GM12878 (cell line): ENCODE measurements at regions not wholly inside any gene's neighbourhood (a gene's known extent, or its start where the extent isn't known, plus 50 kb on each side); places are given as distances from the start of the nearest gene placed in this dataset.

ENCODE experiments used
- ATAC-seq: fragments of 200-7000 bp; cut with Tn5 transposase; 3 replicates; pipeline ENCODE4 v1.9.1; 2020; ENCODE audit warnings: mild to moderate bottlenecking, moderate library complexity
- BruUV-seq: library from RNA; stranded (reverse); fragments of 400-500 nt; replicated peaks from 2 replicates; lab custom pipeline; 2021; lab: Mats Ljungman, UMichigan
- CTCF ChIA-PET: fragments of 300-600 bp; sonication (Branson Sonifier 250); formaldehyde crosslinking; extraction: SDS; loops from one replicate; lab custom pipeline; 2021; ENCODE audit warnings: inconsistent platforms; lab: Yijun Ruan, JAX
- POLR2A ChIA-PET: fragments of 350-600 bp; formaldehyde crosslinking; extraction: SDS; loops from one replicate; lab custom pipeline; 2021; ENCODE audit warnings: inconsistent platforms; lab: Charles Lee
- RAD21 ChIA-PET: fragments of 300-600 bp; sonication (Branson Sonifier 250); formaldehyde crosslinking; loops from one replicate; lab custom pipeline; 2023; ENCODE audit warnings: antibody characterized with exemption; ENCODE audit not compliant: unreplicated experiment; lab: Charles Lee
- SMC1A ChIA-PET: fragments of 300-600 bp; sonication (Branson Sonifier 250); formaldehyde crosslinking; loops from one replicate; lab custom pipeline; 2023; ENCODE audit not compliant: unreplicated experiment, uncharacterized antibody; lab: Charles Lee
- DNase-seq: peaks from one replicate; pipeline ENCODE4 v3.0.0-alpha.2; 2011; ENCODE audit warnings: low read depth, low spot score
- FAIRE-seq: peaks from 3 replicates; lab custom pipeline; 2011; peaks lifted over from hg19 to GRCh38; lab: Jason Lieb, UNC
- H2AFZ ChIP-seq: 2 replicates; pipeline ENCODE4 v1.6.0; 2011; ENCODE audit warnings: low read depth, low read length, control low read depth; ENCODE audit not compliant: control insufficient read depth
- H3K27ac ChIP-seq: 2 replicates; pipeline ENCODE4 v1.5.1; 2011; ENCODE audit warnings: control low read depth; ENCODE audit not compliant: control insufficient read depth, insufficient read depth
- H3K27me3 ChIP-seq, 2 experiments: replicated peaks in 1 of 2; 2 replicates each; pipeline versions ENCODE4 v1.6.0 to v1.6.1; 2011; ENCODE audit warnings: low read length in 1 of 2; ENCODE audit not compliant: control insufficient read depth in 2 of 2, insufficient read depth in 2 of 2
- H3K36me3 ChIP-seq, 2 experiments: 2 replicates each; pipeline ENCODE4 v1.5.1; 2011; ENCODE audit warnings: low read length in 1 of 2; ENCODE audit not compliant: control insufficient read depth in 2 of 2, insufficient read depth in 2 of 2
- H3K4me1 ChIP-seq: 2 replicates; pipeline ENCODE4 v1.6.1; 2011; ENCODE audit warnings: mild to moderate bottlenecking, low read length, moderate library complexity, mixed read lengths; ENCODE audit not compliant: control insufficient read depth, insufficient read depth
- H3K4me2 ChIP-seq: 2 replicates; pipeline ENCODE4 v1.6.0; 2011; ENCODE audit warnings: control low read depth; ENCODE audit not compliant: control insufficient read depth, insufficient read depth
- H3K4me3 ChIP-seq: fragments of 200-600 bp; sonication (generic); 2 replicates; pipeline ENCODE4 v1.5.1; 2016
- H3K79me2 ChIP-seq: 2 replicates; pipeline ENCODE4 v1.6.0; 2011; ENCODE audit warnings: low read length; ENCODE audit not compliant: control insufficient read depth, insufficient read depth
- H3K9ac ChIP-seq: 2 replicates; pipeline ENCODE4 v1.8.0; 2011; ENCODE audit warnings: low read length, control low read depth, mixed read lengths; ENCODE audit not compliant: control insufficient read depth, insufficient read depth
- H3K9me3 ChIP-seq: replicated peaks from 3 replicates; pipeline ENCODE4 v1.5.1; 2011; ENCODE audit warnings: mild to moderate bottlenecking, low read length; ENCODE audit not compliant: control insufficient read depth, insufficient read depth
- H4K20me1 ChIP-seq: 2 replicates; pipeline ENCODE4 v1.6.0; 2011; ENCODE audit not compliant: control insufficient read depth, insufficient read depth
- ATF2 ChIP-seq: IDR thresholded peaks from 2 replicates; pipeline ENCODE4 v1.6.1; 2012; ENCODE audit warnings: low read length, inconsistent platforms
- CREB1 ChIP-seq: IDR thresholded peaks from 2 replicates; pipeline ENCODE4 v1.6.1; 2012; ENCODE audit warnings: low read depth, mild to moderate bottlenecking, inconsistent platforms
- ELK1 ChIP-seq: IDR thresholded peaks from 2 replicates; pipeline ENCODE4 v1.6.1; 2012; ENCODE audit warnings: low read depth, low read length, improper control_type of control experiment
- IRF3 ChIP-seq: fragments of 450-650 bp; IDR thresholded peaks from 2 replicates; pipeline ENCODE4 v1.6.1; 2014; ENCODE audit warnings: mild to moderate bottlenecking
- KDM1A ChIP-seq: fragments of 200-600 bp; sonication (generic); IDR thresholded peaks from 2 replicates; pipeline ENCODE4 v1.6.1; 2016; ENCODE audit warnings: borderline replicate concordance
- MEF2A ChIP-seq: IDR thresholded peaks from 2 replicates; pipeline ENCODE4 v1.6.1; 2011; ENCODE audit warnings: low read depth, mild to moderate bottlenecking, low read length, moderate library complexity; ENCODE audit not compliant: insufficient read depth
- NBN ChIP-seq: fragments of 450-650 bp; IDR thresholded peaks from 2 replicates; pipeline ENCODE4 v1.6.1; 2016
- SUPT20H ChIP-seq: IDR thresholded peaks from 2 replicates; pipeline ENCODE4 v1.6.1; 2011; ENCODE audit warnings: low read depth, mild to moderate bottlenecking, low read length, moderate library complexity, borderline replicate concordance; ENCODE audit not compliant: control insufficient read depth
- TCF7 ChIP-seq: IDR thresholded peaks from 2 replicates; pipeline ENCODE4 v1.6.1; 2014; ENCODE audit warnings: antibody characterized with exemption, borderline replicate concordance
- YBX1 ChIP-seq: fragments of 450-650 bp; IDR thresholded peaks from 2 replicates; pipeline ENCODE4 v1.6.1; 2016; ENCODE audit warnings: antibody characterized with exemption
- YY1 ChIP-seq: IDR thresholded peaks from 2 replicates; pipeline ENCODE4 v1.6.1; 2011; ENCODE audit warnings: low read depth, mild to moderate bottlenecking, low read length
- ZNF207 ChIP-seq: fragments of 450-650 bp; IDR thresholded peaks from 2 replicates; pipeline ENCODE4 v1.6.1; 2014; ENCODE audit warnings: antibody characterized with exemption, mild to moderate bottlenecking, borderline replicate concordance
- ZNF274 ChIP-seq: IDR thresholded peaks from one replicate; pipeline ENCODE4 v1.8.0; 2011; ENCODE audit not compliant: insufficient read length, insufficient read depth
- ZNF622 ChIP-seq: fragments of 450-650 bp; IDR thresholded peaks from 2 replicates; pipeline ENCODE4 v1.6.1; 2017; ENCODE audit warnings: mild to moderate bottlenecking, inconsistent platforms
- WGBS: methylation state at CpG from one replicate; pipeline ENCODE4 v1.1.6; 2016; ENCODE audit warnings: low lambda C conversion rate; ENCODE audit not compliant: insufficient replicate concordance, insufficient coverage; ENCODE audit errors: missing lambda C conversion rate; 5-methylcytosine and 5-hydroxymethylcytosine counted together
- in situ Hi-C: fragments of 300-500 bp; cut with MboI; formaldehyde crosslinking; loops from 9 replicates; pipeline ENCODE4 v1.14.3; 2018; ENCODE audit warnings: mixed read lengths
- intact Hi-C: fragments of 100-400 bp; cut with micrococcal nuclease; formaldehyde crosslinking; loops from one replicate; pipeline ENCODE4 v1.14.2; 2022; ENCODE audit not compliant: unreplicated experiment

- H3K27me3 ChIP-seq: peaks cover 0 to 2% of the 10 kb centered on the region in 2 experiments; a peak in 2 of 4 replicates
- H3K4me2 ChIP-seq: no peak overlapping the region
- no TSS peak for BruUV-seq
- no peaks in the 10 kb centered on the region for H3K79me2 ChIP-seq
- no peak for TF ChIP-seq ZNF622
- TF ChIP-seq ZNF207: no peak
- TF ChIP-seq CREB1: no peak
- TF ChIP-seq SUPT20H: no peak
- TF ChIP-seq TCF7: no peak
- no peak for TF ChIP-seq KDM1A
- no peak for TF ChIP-seq NBN
- no peak for TF ChIP-seq IRF3
- no peak for TF ChIP-seq MEF2A
- TF ChIP-seq ELK1: no peak
- no peak for TF ChIP-seq ATF2
- TF ChIP-seq ZNF274: no peak
- no peak for TF ChIP-seq YY1
- TF ChIP-seq YBX1: no peak
- WGBS: 0% methylated on average over 1 of the region's 1 CpG
- ChIA-PET CTCF (interaction anchor here (1.7 kb wide), 1 partner anchor 218 kb away, joined by 3 read pairs; no protein-coding TSS in a partner anchor), SMC1A (interaction anchor here (0.9 kb wide), 1 partner anchor 224 kb away, joined by 3 read pairs; no protein-coding TSS in a partner anchor), RAD21 (no interaction called here), POLR2A (no interaction called here)
- H3K9ac ChIP-seq: no peak overlapping the region
- H3K27ac ChIP-seq: no peak overlapping the region
- H3K36me3 ChIP-seq: no peaks in the 10 kb centered on the region
- H3K9me3 ChIP-seq: no peaks in the 10 kb centered on the region
- H2AFZ ChIP-seq: no peak overlapping the region
- no peak for DNase-seq
- intact Hi-C loops: loop anchor here (10.0 kb wide), 1 partner anchor 84 kb away; no protein-coding TSS in a partner anchor
- H3K4me3 ChIP-seq: no peak overlapping the region
- in situ Hi-C loops: loop anchor here (10.0 kb wide), 2 partner anchors 334 to 714 kb away; partner anchors contain the start of gene DENND2C
- H4K20me1 ChIP-seq: no peaks in the 10 kb centered on the region
- no peak for FAIRE-seq
- no peak for ATAC-seq
- H3K4me1 ChIP-seq: no peaks in the 10 kb centered on the region
Observed at GRCh38 chr1:114340892-114341291, 170.1 kb downstream of the TRIM33 start.
